ENCODE measurements at regions not wholly inside any gene's neighbourhood (a gene's known extent, or its start where the extent isn't known, plus 50 kb on each side); places are given as distances from the start of the nearest gene placed in this dataset.

- in situ Hi-C loops (cut with MboI) (no loop called here), intact Hi-C loops (cut with micrococcal nuclease) (no loop called here)
- Histone ChIP-seq H3K36me3 (ENCODE audit: control insufficient read depth, insufficient read depth, low read length) (no peaks in the 10 kb centered on the region), H3K9me3 (replicated peaks; ENCODE audit: control insufficient read depth, insufficient read depth, low read depth, low read length) (no peaks in the 10 kb centered on the region), H3K79me2 (ENCODE audit: control insufficient read depth, insufficient read depth, low read length) (no peaks in the 10 kb centered on the region), H2AFZ (ENCODE audit: low read depth, low read length) (no peak overlapping the region), H3K27me3 (ENCODE audit: control insufficient read depth in 2 of 2, insufficient read depth in 2 of 2, low read length in 2 of 2) (no peaks in the 10 kb centered on the region), H3K9ac (ENCODE audit: insufficient read depth in 1 of 2, low read depth in 2 of 2, low read length in 2 of 2) (no peak overlapping the region), H3K27ac (ENCODE audit: extremely low read depth, low read depth, low read length) (no peak overlapping the region), H3K4me1 (replicated peaks in 1 of 2; ENCODE audit: control insufficient read depth in 2 of 2, insufficient read depth in 2 of 2, low read length in 2 of 2) (no peaks in the 10 kb centered on the region), H3K4me3 (no peak overlapping the region), H4K20me1 (replicated peaks; ENCODE audit: control insufficient read depth, insufficient read depth, low read length) (no peaks in the 10 kb centered on the region), H3K4me2 (ENCODE audit: insufficient read depth, low read length) (no peak overlapping the region), H3K9me1 (ENCODE audit: control insufficient read depth, insufficient read depth, low read length) (no peaks in the 10 kb centered on the region)
- ChIA-PET CTCF (ENCODE audit: low intra/inter-chr PET ratio) (no interaction called here), POLR2A (no interaction called here)
- BruUV-seq (replicated peaks): no TSS peak
- FAIRE-seq: no peak
- no peak for DNase-seq (ENCODE audit: extremely low read depth in 1 of 4, low spot score in 3 of 4)
- WGBS (ENCODE audit: insufficient coverage, low coverage, missing lambda C conversion rate): 1% methylated on average over 6 of the region's 6 CpGs
- ATAC-seq: no peak
- TF ChIP-seq CBFA2T2 (conservative IDR thresholded peaks at IDR 0.05) (no peak), KHSRP (IDR thresholded peaks at IDR 0.05) (no peak), PHTF2 (CRISPR knock-in tag; IDR thresholded peaks at IDR 0.05) (no peak), ZC3H8 (IDR thresholded peaks at IDR 0.05) (no peak), STAT5B (CRISPR knock-in tag; IDR thresholded peaks at IDR 0.05) (no peak), ZNF584 (CRISPR knock-in tag; IDR thresholded peaks at IDR 0.05; ENCODE audit: low read depth) (no peak), MCM7 (IDR thresholded peaks at IDR 0.05) (no peak), KLF10 (CRISPR knock-in tag; IDR thresholded peaks at IDR 0.05) (no peak), ZNF431 (CRISPR knock-in tag; IDR thresholded peaks at IDR 0.05) (no peak), ZFP1 (CRISPR knock-in tag; IDR thresholded peaks at IDR 0.05) (no peak), ZHX1 (conservative IDR thresholded peaks at IDR 0.05; ENCODE audit: low read length) (no peak), ZEB2 (IDR thresholded peaks at IDR 0.05) (no peak), HMG20A (CRISPR knock-in tag; conservative IDR thresholded peaks at IDR 0.05) (no peak), HIVEP1 (CRISPR knock-in tag; IDR thresholded peaks at IDR 0.05) (no peak), PHF8 (IDR thresholded peaks at IDR 0.05; ENCODE audit: borderline replicate concordance, low read length) (no peak), ADNP (tag; IDR thresholded peaks at IDR 0.05) (no peak), PTRF (tag; IDR thresholded peaks at IDR 0.05) (no peak)
- TF ChIP-seq, protein P1, sequence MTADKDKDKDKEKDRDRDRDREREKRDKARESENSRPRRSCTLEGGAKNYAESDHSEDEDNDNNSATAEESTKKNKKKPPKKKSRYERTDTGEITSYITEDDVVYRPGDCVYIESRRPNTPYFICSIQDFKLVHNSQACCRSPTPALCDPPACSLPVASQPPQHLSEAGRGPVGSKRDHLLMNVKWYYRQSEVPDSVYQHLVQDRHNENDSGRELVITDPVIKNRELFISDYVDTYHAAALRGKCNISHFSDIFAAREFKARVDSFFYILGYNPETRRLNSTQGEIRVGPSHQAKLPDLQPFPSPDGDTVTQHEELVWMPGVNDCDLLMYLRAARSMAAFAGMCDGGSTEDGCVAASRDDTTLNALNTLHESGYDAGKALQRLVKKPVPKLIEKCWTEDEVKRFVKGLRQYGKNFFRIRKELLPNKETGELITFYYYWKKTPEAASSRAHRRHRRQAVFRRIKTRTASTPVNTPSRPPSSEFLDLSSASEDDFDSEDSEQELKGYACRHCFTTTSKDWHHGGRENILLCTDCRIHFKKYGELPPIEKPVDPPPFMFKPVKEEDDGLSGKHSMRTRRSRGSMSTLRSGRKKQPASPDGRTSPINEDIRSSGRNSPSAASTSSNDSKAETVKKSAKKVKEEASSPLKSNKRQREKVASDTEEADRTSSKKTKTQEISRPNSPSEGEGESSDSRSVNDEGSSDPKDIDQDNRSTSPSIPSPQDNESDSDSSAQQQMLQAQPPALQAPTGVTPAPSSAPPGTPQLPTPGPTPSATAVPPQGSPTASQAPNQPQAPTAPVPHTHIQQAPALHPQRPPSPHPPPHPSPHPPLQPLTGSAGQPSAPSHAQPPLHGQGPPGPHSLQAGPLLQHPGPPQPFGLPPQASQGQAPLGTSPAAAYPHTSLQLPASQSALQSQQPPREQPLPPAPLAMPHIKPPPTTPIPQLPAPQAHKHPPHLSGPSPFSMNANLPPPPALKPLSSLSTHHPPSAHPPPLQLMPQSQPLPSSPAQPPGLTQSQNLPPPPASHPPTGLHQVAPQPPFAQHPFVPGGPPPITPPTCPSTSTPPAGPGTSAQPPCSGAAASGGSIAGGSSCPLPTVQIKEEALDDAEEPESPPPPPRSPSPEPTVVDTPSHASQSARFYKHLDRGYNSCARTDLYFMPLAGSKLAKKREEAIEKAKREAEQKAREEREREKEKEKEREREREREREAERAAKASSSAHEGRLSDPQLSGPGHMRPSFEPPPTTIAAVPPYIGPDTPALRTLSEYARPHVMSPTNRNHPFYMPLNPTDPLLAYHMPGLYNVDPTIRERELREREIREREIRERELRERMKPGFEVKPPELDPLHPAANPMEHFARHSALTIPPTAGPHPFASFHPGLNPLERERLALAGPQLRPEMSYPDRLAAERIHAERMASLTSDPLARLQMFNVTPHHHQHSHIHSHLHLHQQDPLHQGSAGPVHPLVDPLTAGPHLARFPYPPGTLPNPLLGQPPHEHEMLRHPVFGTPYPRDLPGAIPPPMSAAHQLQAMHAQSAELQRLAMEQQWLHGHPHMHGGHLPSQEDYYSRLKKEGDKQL (CRISPR knock-in tag; IDR thresholded peaks at IDR 0.05; ENCODE audit: borderline replicate concordance): no peak
These were observed 103.6 kb upstream of the ZRANB2 start for GRCh38 chr1:71184410-71184809.
